IMR-90 (cell line): ENCODE measurements at regions not wholly inside any gene's neighbourhood (a gene's known extent, or its start where the extent isn't known, plus 50 kb on each side); places are given as distances from the start of the nearest gene placed in this dataset.
A peak's percentile ranks its signal among the peaks of the same experiment; 100 is the strongest.
"Not testable (repeated sequence)": the region's sequence is repeated elsewhere in the genome, so short reads cannot be mapped to it uniquely, and the experiment has no call there.

ENCODE experiments used
- ATAC-seq: fragments of 200-7000 bp; cut with Tn5 transposase; 2 replicates; pipeline ENCODE4 v1.9.1; 2020; ENCODE audit warnings: low read depth, mild to moderate bottlenecking, moderate library complexity
- BruUV-seq: library from RNA; stranded (reverse); fragments of 400-500 nt; replicated peaks from 2 replicates; lab custom pipeline; 2021; lab: Mats Ljungman, UMichigan
- CTCF ChIA-PET: fragments of 300-600 bp; formaldehyde crosslinking; extraction: SDS; loops from one replicate; lab custom pipeline; 2021; ENCODE audit warnings: antibody characterized with exemption; lab: Yijun Ruan, JAX
- POLR2A ChIA-PET: fragments of 300-600 bp; sonication (Branson Sonifier 250); formaldehyde crosslinking; loops from one replicate; lab custom pipeline; 2022; ENCODE audit warnings: antibody characterized with exemption; ENCODE audit not compliant: unreplicated experiment; lab: Charles Lee
- DNase-seq: peaks from one replicate; pipeline ENCODE4 v3.0.0; 2013
- H2AFZ ChIP-seq: replicated peaks from 2 replicates; pipeline ENCODE3; 2013; ENCODE audit warnings: low read length, mild to moderate bottlenecking; ENCODE audit not compliant: poor library complexity
- H2AK5ac ChIP-seq: 2 replicates; pipeline ENCODE4 v1.6.1; 2013; ENCODE audit warnings: low read depth, low read length, inconsistent platforms
- H2AK9ac ChIP-seq: replicated peaks from 2 replicates; pipeline ENCODE3; 2013; ENCODE audit warnings: mild to moderate bottlenecking, low read depth, low read length, moderate library complexity; ENCODE audit not compliant: poor library complexity
- H2BK120ac ChIP-seq: 2 replicates; pipeline ENCODE4 v1.6.1; 2013; ENCODE audit warnings: low read depth, low read length, inconsistent platforms
- H2BK15ac ChIP-seq: 3 replicates; pipeline ENCODE4 v1.6.1; 2013; ENCODE audit warnings: low read depth, low read length, inconsistent platforms
- H2BK20ac ChIP-seq: 2 replicates; pipeline ENCODE4 v1.6.1; 2013; ENCODE audit warnings: low read depth, mild to moderate bottlenecking, inconsistent platforms, low read length, moderate library complexity
- H2BK5ac ChIP-seq: 2 replicates; pipeline ENCODE4 v1.6.1; 2013; ENCODE audit warnings: mild to moderate bottlenecking, low read depth, low read length, inconsistent platforms; ENCODE audit not compliant: poor library complexity, severe bottlenecking
- H3K14ac ChIP-seq: replicated peaks from 2 replicates; pipeline ENCODE4 v1.6.1; 2013; ENCODE audit warnings: low read depth, low read length, inconsistent platforms
- H3K18ac ChIP-seq: 2 replicates; pipeline ENCODE4 v1.6.1; 2013; ENCODE audit warnings: low read depth, low read length, control low read depth
- H3K23ac ChIP-seq: 2 replicates; pipeline ENCODE4 v1.6.1; 2013; ENCODE audit warnings: low read depth, low read length, inconsistent platforms
- H3K27ac ChIP-seq: 2 replicates; pipeline ENCODE4 v1.5.1; 2013; ENCODE audit warnings: mild to moderate bottlenecking, control low read depth, low read length; ENCODE audit not compliant: insufficient read depth
- H3K27me3 ChIP-seq: 2 replicates; pipeline ENCODE4 v1.6.1; 2013; ENCODE audit warnings: low read length; ENCODE audit not compliant: control insufficient read depth, insufficient read depth
- H3K36me3 ChIP-seq: 2 replicates; pipeline ENCODE4 v1.6.1; 2013; ENCODE audit warnings: low read length, mixed read lengths; ENCODE audit not compliant: control insufficient read depth, insufficient read depth
- H3K4ac ChIP-seq: 2 replicates; pipeline ENCODE4 v1.6.1; 2013; ENCODE audit warnings: low read depth, low read length, inconsistent platforms
- H3K4me1 ChIP-seq: 2 replicates; pipeline ENCODE4 v1.6.1; 2013; ENCODE audit warnings: low read length, mixed read lengths; ENCODE audit not compliant: control insufficient read depth, insufficient read depth
- H3K4me2 ChIP-seq: 2 replicates; pipeline ENCODE4 v1.6.1; 2013; ENCODE audit warnings: low read depth, mild to moderate bottlenecking, control low read depth, low read length, moderate library complexity
- H3K4me3 ChIP-seq: 2 replicates; pipeline ENCODE4 v1.5.1; 2013; ENCODE audit warnings: low read depth, mild to moderate bottlenecking, control low read depth, low read length, moderate library complexity; ENCODE audit not compliant: insufficient read depth
- H3K56ac ChIP-seq: 2 replicates; pipeline ENCODE4 v1.6.1; 2013; ENCODE audit warnings: low read length, inconsistent platforms; ENCODE audit not compliant: insufficient read depth; ENCODE audit errors: extremely low read depth
- H3K79me1 ChIP-seq, 2 experiments: 2 replicates each; pipeline ENCODE4 v1.6.1; 2013; ENCODE audit warnings: low read length in 2 of 2, inconsistent platforms in 1 of 2, low read depth in 1 of 2
- H3K9ac ChIP-seq: 2 replicates; pipeline ENCODE4 v1.6.1; 2013; ENCODE audit warnings: low read depth, low read length, control low read depth
- H3K9me1 ChIP-seq: 2 replicates; pipeline ENCODE4 v1.6.1; 2013; ENCODE audit warnings: low read length, inconsistent platforms; ENCODE audit not compliant: insufficient read depth
- H3K9me3 ChIP-seq: 2 replicates; pipeline ENCODE4 v1.6.1; 2013; ENCODE audit warnings: low read length; ENCODE audit not compliant: control insufficient read depth, insufficient read depth
- H4K20me1 ChIP-seq: 2 replicates; pipeline ENCODE4 v1.6.1; 2013; ENCODE audit warnings: low read length, inconsistent platforms; ENCODE audit not compliant: insufficient read depth
- H4K5ac ChIP-seq: 2 replicates; pipeline ENCODE4 v1.6.1; 2013; ENCODE audit warnings: mild to moderate bottlenecking, low read depth, low read length, control low read depth
- H4K8ac ChIP-seq, 2 experiments: 2 replicates each; pipeline ENCODE4 v1.6.1; 2013; ENCODE audit warnings: low read depth in 2 of 2, low read length in 2 of 2, control low read depth in 1 of 2, inconsistent platforms in 1 of 2
- H4K91ac ChIP-seq: 2 replicates; pipeline ENCODE4 v1.6.1; 2013; ENCODE audit warnings: low read depth, low read length, inconsistent platforms; ENCODE audit not compliant: insufficient read depth
- WGBS, 2 experiments: methylation state at CpG; one replicate each; pipeline versions ENCODE4 v1.1.5 to v1.1.7; 2013; ENCODE audit warnings: missing lambda C conversion rate in 2 of 2; ENCODE audit not compliant: insufficient read length in 1 of 2; ENCODE audit errors: extremely low coverage in 2 of 2; 5-methylcytosine and 5-hydroxymethylcytosine counted together
- dilution Hi-C: fragments of 300-500 bp; cut with HindIII; formaldehyde crosslinking; loops from one replicate; pipeline ENCODE4 v1.14.3; 2018; ENCODE audit warnings: low sequenced_read_pairs; ENCODE audit not compliant: unreplicated experiment
- in situ Hi-C: fragments of 300-500 bp; cut with MboI; formaldehyde crosslinking; loops from 3 replicates; pipeline ENCODE4 v1.14.3; 2019; ENCODE audit warnings: low sequenced_read_pairs, inconsistent platforms, mixed read lengths
- intact Hi-C: fragments of 100-400 bp; cut with micrococcal nuclease; formaldehyde crosslinking; loops from 2 replicates; pipeline ENCODE4 v1.10.0; 2022

- H2AK9ac ChIP-seq, CTCF ChIA-PET, H3K9ac ChIP-seq, H4K91ac ChIP-seq, dilution Hi-C loops, H3K14ac ChIP-seq, H3K4me1 ChIP-seq, intact Hi-C loops, H3K4me3 ChIP-seq, H2BK15ac ChIP-seq, ATAC-seq, H3K27ac ChIP-seq, H4K20me1 ChIP-seq, DNase-seq, H3K79me1 ChIP-seq, H2BK20ac ChIP-seq, H2BK5ac ChIP-seq, H3K23ac ChIP-seq, POLR2A ChIA-PET, H3K18ac ChIP-seq, in situ Hi-C loops, H3K9me3 ChIP-seq, H4K8ac ChIP-seq, H2AK5ac ChIP-seq, H3K27me3 ChIP-seq, BruUV-seq, H3K9me1 ChIP-seq, H4K5ac ChIP-seq, H2AFZ ChIP-seq, H2BK120ac ChIP-seq, H3K4me2 ChIP-seq, H3K4ac ChIP-seq, H3K36me3 ChIP-seq, H3K56ac ChIP-seq: not testable (repeated sequence)
- 100% methylated on average over 6 of the region's 8 CpGs; no CpG with 5 or more reads in 1 of the 2 experiments for WGBS, 2 experiments
Measured at GRCh38 chr4:49140351-49140750, 154.3 kb downstream of the CWH43 start.

DNA sequence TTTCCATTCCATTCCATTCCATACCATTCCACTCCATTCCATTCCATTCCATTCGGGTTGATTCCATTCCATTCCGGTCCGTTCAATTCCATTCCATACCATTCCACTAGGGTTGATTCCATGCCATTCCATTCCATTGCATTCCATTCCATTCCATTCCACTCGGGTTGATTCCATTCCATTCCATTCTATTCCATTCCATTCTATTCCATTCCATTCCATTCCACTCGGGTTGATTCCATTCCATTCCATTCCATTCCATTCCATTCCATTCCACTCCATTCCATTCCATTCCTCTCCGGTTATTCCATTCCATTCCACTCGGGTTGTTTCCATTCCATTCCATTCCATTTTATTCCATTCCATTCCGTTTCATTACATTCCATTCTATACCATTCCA lies 155.9 kb downstream of the CWH43 start:
- H3K4me2 ChIP-seq, H3K79me1 ChIP-seq, H2BK15ac ChIP-seq, H2BK120ac ChIP-seq, H3K36me3 ChIP-seq, DNase-seq, H3K9ac ChIP-seq, H3K23ac ChIP-seq, H4K20me1 ChIP-seq, H3K56ac ChIP-seq, H4K5ac ChIP-seq, dilution Hi-C loops, POLR2A ChIA-PET, H4K8ac ChIP-seq, CTCF ChIA-PET, H3K4ac ChIP-seq, H2AK9ac ChIP-seq, H3K4me1 ChIP-seq, H3K27ac ChIP-seq, H4K91ac ChIP-seq, H3K14ac ChIP-seq, intact Hi-C loops, H2AK5ac ChIP-seq, H3K9me1 ChIP-seq, H2BK5ac ChIP-seq, H3K18ac ChIP-seq, BruUV-seq, H3K27me3 ChIP-seq, in situ Hi-C loops, H3K4me3 ChIP-seq, H2BK20ac ChIP-seq, H2AFZ ChIP-seq: not testable (repeated sequence)
- 92% methylated on average over 2 of the region's 8 CpGs; no CpG with 5 or more reads in 1 of the 2 experiments for WGBS, 2 experiments
- peaks cover 16% of the 10 kb centered on the region for H3K9me3 ChIP-seq
- peak; percentile 43; the same call in 1 of the 2 replicates for ATAC-seq
